GM19328 (cell line): ENCODE measurements at regions not wholly inside any gene's neighbourhood (a gene's known extent, or its start where the extent isn't known, plus 50 kb on each side); places are given as distances from the start of the nearest gene placed in this dataset.
"Not testable (repeated sequence)": the region's sequence is repeated elsewhere in the genome, so short reads cannot be mapped to it uniquely, and the experiment has no call there.

Experiments
- ATAC-seq: cut with Tn5 transposase; IDR thresholded peaks from one replicate; pipeline ENCODE4 v1.9.1; 2021; ENCODE audit warnings: mild to moderate bottlenecking, moderate library complexity; ENCODE audit not compliant: unreplicated experiment

GRCh38 chr7:25727446-25727845 is 424.6 kb upstream of the NFE2L3 start:
- ATAC-seq, result no peak

GRCh38 chr7:25727876-25728275 is 424.1 kb upstream of the NFE2L3 start:
- ATAC-seq, result no peak

- no peak for ATAC-seq
These were observed 420.7 kb upstream of the NFE2L3 start for GRCh38 chr7:25731068-25731845.

GRCh38 chr7:25731846-25732245 is 420.2 kb upstream of the NFE2L3 start:
- no peak for ATAC-seq

GRCh38 chr7:25732766-25733217 is 419.2 kb upstream of the NFE2L3 start:
- no peak for ATAC-seq

GRCh38 chr7:25735674-25736242 is 416.2 kb upstream of the NFE2L3 start:
- ATAC-seq, result no peak

- no peak for ATAC-seq
These were observed 413.5 kb upstream of the NFE2L3 start for GRCh38 chr7:25738528-25738927.

GRCh38 chr7:25739143-25739542 is 412.9 kb upstream of the NFE2L3 start:
- no peak for ATAC-seq

GRCh38 chr7:25742316-25742715 is 409.7 kb upstream of the NFE2L3 start:
- ATAC-seq, result no peak

GRCh38 chr7:25743670-25744451 is 408.1 kb upstream of the NFE2L3 start:
- ATAC-seq, result not testable (repeated sequence)

- no peak for ATAC-seq
These were observed 401.1 kb upstream of the NFE2L3 start for GRCh38 chr7:25750744-25751508.

GRCh38 chr7:25752154-25752553 is 399.8 kb upstream of the NFE2L3 start:
- ATAC-seq, result no peak

- no peak for ATAC-seq
These were observed 398.8 kb upstream of the NFE2L3 start for GRCh38 chr7:25752967-25753791.

- ATAC-seq, result no peak
These were observed 398.2 kb upstream of the NFE2L3 start for GRCh38 chr7:25753837-25754236.

GRCh38 chr7:25754333-25754732 is 397.7 kb upstream of the NFE2L3 start:
- no peak for ATAC-seq

GRCh38 chr7:25754751-25755150 is 397.2 kb upstream of the NFE2L3 start:
- ATAC-seq, result no peak

GRCh38 chr7:25756601-25757000 is 395.4 kb upstream of the NFE2L3 start:
- ATAC-seq, result no peak

GRCh38 chr7:25758559-25758958 is 393.4 kb upstream of the NFE2L3 start:
- ATAC-seq, result no peak

GRCh38 chr7:25759286-25759685 is 392.7 kb upstream of the NFE2L3 start:
- ATAC-seq, result no peak

- ATAC-seq, result no peak
These were observed 392.2 kb upstream of the NFE2L3 start for GRCh38 chr7:25759748-25760147.
